DMS79 (cell line): ENCODE measurements at regions not wholly inside any gene's neighbourhood (a gene's known extent, or its start where the extent isn't known, plus 50 kb on each side); places are given as distances from the start of the nearest gene placed in this dataset.
"Not testable (repeated sequence)": the region's sequence is repeated elsewhere in the genome, so short reads cannot be mapped to it uniquely, and the experiment has no call there.

Source experiments
- DNase-seq: peaks from one replicate; lab custom pipeline; 2025; lab: John Stamatoyannopoulos, UW

- DNase-seq, result no peak
Measured at GRCh38 chrX:40530509-40530908, 50.3 kb upstream of the ATP6AP2 start.

GRCh38 chrX:40527543-40527942 is 53.2 kb upstream of the ATP6AP2 start:
- DNase-seq, result no peak

- DNase-seq, result no peak
Measured at GRCh38 chrX:40526412-40526811, 54.4 kb upstream of the ATP6AP2 start.

GRCh38 chrX:40525901-40526300 is 54.9 kb upstream of the ATP6AP2 start:
- not testable (repeated sequence) for DNase-seq

GRCh38 chrX:40524423-40524822 is 56.3 kb upstream of the ATP6AP2 start:
- DNase-seq, result no peak

- no peak for DNase-seq
Measured at GRCh38 chrX:40523852-40524251, 56.9 kb upstream of the ATP6AP2 start.

- DNase-seq, result no peak
Measured at GRCh38 chrX:40521868-40522450, 58.8 kb upstream of the ATP6AP2 start.

- no peak for DNase-seq
Measured at GRCh38 chrX:40514376-40514775, 66.4 kb upstream of the ATP6AP2 start.

GRCh38 chrX:40513835-40514234 is 66.9 kb upstream of the ATP6AP2 start:
- DNase-seq, result no peak

- no peak for DNase-seq
Measured at GRCh38 chrX:40513012-40513411, 67.8 kb upstream of the ATP6AP2 start.

GRCh38 chrX:40511258-40511657 is 69.5 kb upstream of the ATP6AP2 start:
- no peak for DNase-seq

GRCh38 chrX:40508560-40508959 is 72.2 kb upstream of the ATP6AP2 start:
- no peak for DNase-seq

- DNase-seq, result no peak
Measured at GRCh38 chrX:40506201-40506985, 74.4 kb upstream of the ATP6AP2 start.

- DNase-seq, result no peak
Measured at GRCh38 chrX:40504801-40505605, 75.8 kb upstream of the ATP6AP2 start.

- DNase-seq, result no peak
Measured at GRCh38 chrX:40503094-40503493, 77.7 kb upstream of the ATP6AP2 start.

GRCh38 chrX:40502688-40503087 is 78.1 kb upstream of the ATP6AP2 start:
- DNase-seq, result no peak

- DNase-seq, result no peak
Measured at GRCh38 chrX:40501164-40501855, 79.5 kb upstream of the ATP6AP2 start.

GRCh38 chrX:40496728-40497127 is 84.0 kb upstream of the ATP6AP2 start:
- no peak for DNase-seq

GRCh38 chrX:40495659-40496058 is 85.1 kb upstream of the ATP6AP2 start:
- no peak for DNase-seq

GRCh38 chrX:40494005-40494404 is 86.8 kb upstream of the ATP6AP2 start:
- no peak for DNase-seq

- no peak for DNase-seq
Measured at GRCh38 chrX:40488296-40488695, 92.5 kb upstream of the ATP6AP2 start.

- no peak for DNase-seq
Measured at GRCh38 chrX:40485973-40486372, 94.8 kb upstream of the ATP6AP2 start.
